IMR-90 (cell line): ENCODE measurements at regions not wholly inside any gene's neighbourhood (a gene's known extent, or its start where the extent isn't known, plus 50 kb on each side); places are given as distances from the start of the nearest gene placed in this dataset.

Experiments used
- ATAC-seq: fragments of 200-7000 bp; cut with Tn5 transposase; 2 replicates; pipeline ENCODE4 v1.9.1; 2020; ENCODE audit warnings: low read depth, mild to moderate bottlenecking, moderate library complexity
- BruUV-seq: library from RNA; stranded (reverse); fragments of 400-500 nt; replicated peaks from 2 replicates; lab custom pipeline; 2021; lab: Mats Ljungman, UMichigan
- CTCF ChIA-PET: fragments of 300-600 bp; formaldehyde crosslinking; extraction: SDS; loops from one replicate; lab custom pipeline; 2021; ENCODE audit warnings: antibody characterized with exemption; lab: Yijun Ruan, JAX
- POLR2A ChIA-PET: fragments of 300-600 bp; sonication (Branson Sonifier 250); formaldehyde crosslinking; loops from one replicate; lab custom pipeline; 2022; ENCODE audit warnings: antibody characterized with exemption; ENCODE audit not compliant: unreplicated experiment; lab: Charles Lee
- DNase-seq: peaks from one replicate; pipeline ENCODE4 v3.0.0; 2013
- H2AFZ ChIP-seq: replicated peaks from 2 replicates; pipeline ENCODE3; 2013; ENCODE audit warnings: low read length, mild to moderate bottlenecking; ENCODE audit not compliant: poor library complexity
- H2AK5ac ChIP-seq: 2 replicates; pipeline ENCODE4 v1.6.1; 2013; ENCODE audit warnings: low read depth, low read length, inconsistent platforms
- H2AK9ac ChIP-seq: replicated peaks from 2 replicates; pipeline ENCODE3; 2013; ENCODE audit warnings: mild to moderate bottlenecking, low read depth, low read length, moderate library complexity; ENCODE audit not compliant: poor library complexity
- H2BK120ac ChIP-seq: 2 replicates; pipeline ENCODE4 v1.6.1; 2013; ENCODE audit warnings: low read depth, low read length, inconsistent platforms
- H2BK15ac ChIP-seq: 3 replicates; pipeline ENCODE4 v1.6.1; 2013; ENCODE audit warnings: low read depth, low read length, inconsistent platforms
- H2BK20ac ChIP-seq: 2 replicates; pipeline ENCODE4 v1.6.1; 2013; ENCODE audit warnings: low read depth, mild to moderate bottlenecking, inconsistent platforms, low read length, moderate library complexity
- H2BK5ac ChIP-seq: 2 replicates; pipeline ENCODE4 v1.6.1; 2013; ENCODE audit warnings: mild to moderate bottlenecking, low read depth, low read length, inconsistent platforms; ENCODE audit not compliant: poor library complexity, severe bottlenecking
- H3K14ac ChIP-seq: replicated peaks from 2 replicates; pipeline ENCODE4 v1.6.1; 2013; ENCODE audit warnings: low read depth, low read length, inconsistent platforms
- H3K18ac ChIP-seq: 2 replicates; pipeline ENCODE4 v1.6.1; 2013; ENCODE audit warnings: low read depth, low read length, control low read depth
- H3K23ac ChIP-seq: 2 replicates; pipeline ENCODE4 v1.6.1; 2013; ENCODE audit warnings: low read depth, low read length, inconsistent platforms
- H3K27ac ChIP-seq: 2 replicates; pipeline ENCODE4 v1.5.1; 2013; ENCODE audit warnings: mild to moderate bottlenecking, control low read depth, low read length; ENCODE audit not compliant: insufficient read depth
- H3K27me3 ChIP-seq: 2 replicates; pipeline ENCODE4 v1.6.1; 2013; ENCODE audit warnings: low read length; ENCODE audit not compliant: control insufficient read depth, insufficient read depth
- H3K36me3 ChIP-seq: 2 replicates; pipeline ENCODE4 v1.6.1; 2013; ENCODE audit warnings: low read length, mixed read lengths; ENCODE audit not compliant: control insufficient read depth, insufficient read depth
- H3K4ac ChIP-seq: 2 replicates; pipeline ENCODE4 v1.6.1; 2013; ENCODE audit warnings: low read depth, low read length, inconsistent platforms
- H3K4me1 ChIP-seq: 2 replicates; pipeline ENCODE4 v1.6.1; 2013; ENCODE audit warnings: low read length, mixed read lengths; ENCODE audit not compliant: control insufficient read depth, insufficient read depth
- H3K4me2 ChIP-seq: 2 replicates; pipeline ENCODE4 v1.6.1; 2013; ENCODE audit warnings: low read depth, mild to moderate bottlenecking, control low read depth, low read length, moderate library complexity
- H3K4me3 ChIP-seq: 2 replicates; pipeline ENCODE4 v1.5.1; 2013; ENCODE audit warnings: low read depth, mild to moderate bottlenecking, control low read depth, low read length, moderate library complexity; ENCODE audit not compliant: insufficient read depth
- H3K56ac ChIP-seq: 2 replicates; pipeline ENCODE4 v1.6.1; 2013; ENCODE audit warnings: low read length, inconsistent platforms; ENCODE audit not compliant: insufficient read depth; ENCODE audit errors: extremely low read depth
- H3K79me1 ChIP-seq, 2 experiments: 2 replicates each; pipeline ENCODE4 v1.6.1; 2013; ENCODE audit warnings: low read length in 2 of 2, inconsistent platforms in 1 of 2, low read depth in 1 of 2
- H3K9ac ChIP-seq: 2 replicates; pipeline ENCODE4 v1.6.1; 2013; ENCODE audit warnings: low read depth, low read length, control low read depth
- H3K9me1 ChIP-seq: 2 replicates; pipeline ENCODE4 v1.6.1; 2013; ENCODE audit warnings: low read length, inconsistent platforms; ENCODE audit not compliant: insufficient read depth
- H3K9me3 ChIP-seq: 2 replicates; pipeline ENCODE4 v1.6.1; 2013; ENCODE audit warnings: low read length; ENCODE audit not compliant: control insufficient read depth, insufficient read depth
- H4K20me1 ChIP-seq: 2 replicates; pipeline ENCODE4 v1.6.1; 2013; ENCODE audit warnings: low read length, inconsistent platforms; ENCODE audit not compliant: insufficient read depth
- H4K5ac ChIP-seq: 2 replicates; pipeline ENCODE4 v1.6.1; 2013; ENCODE audit warnings: mild to moderate bottlenecking, low read depth, low read length, control low read depth
- H4K8ac ChIP-seq, 2 experiments: 2 replicates each; pipeline ENCODE4 v1.6.1; 2013; ENCODE audit warnings: low read depth in 2 of 2, low read length in 2 of 2, control low read depth in 1 of 2, inconsistent platforms in 1 of 2
- H4K91ac ChIP-seq: 2 replicates; pipeline ENCODE4 v1.6.1; 2013; ENCODE audit warnings: low read depth, low read length, inconsistent platforms; ENCODE audit not compliant: insufficient read depth
- BHLHE40 ChIP-seq: fragments of 150-350 bp; IDR thresholded peaks from 2 replicates; pipeline ENCODE4 v1.6.1; 2016; ENCODE audit warnings: mild to moderate bottlenecking, low read depth, low read length
- CEBPB ChIP-seq: IDR thresholded peaks from 2 replicates; pipeline ENCODE4 v1.6.1; 2012; ENCODE audit warnings: low read depth, low read length, improper control_type of control experiment
- CHD1 ChIP-seq: IDR thresholded peaks from 2 replicates; pipeline ENCODE4 v1.6.1; 2012; ENCODE audit warnings: low read depth, low read length, improper control_type of control experiment
- FOS ChIP-seq: fragments of 150-350 bp; IDR thresholded peaks from 2 replicates; pipeline ENCODE4 v1.6.1; 2016; ENCODE audit warnings: low read depth, low read length
- MAFK ChIP-seq: IDR thresholded peaks from 2 replicates; pipeline ENCODE4 v1.6.1; 2012; ENCODE audit warnings: low read depth, low read length, improper control_type of control experiment
- MAZ ChIP-seq: IDR thresholded peaks from 2 replicates; pipeline ENCODE4 v1.6.1; 2012; ENCODE audit warnings: low read depth, mild to moderate bottlenecking, low read length, improper control_type of control experiment, moderate library complexity, borderline replicate concordance
- MXI1 ChIP-seq: IDR thresholded peaks from 2 replicates; pipeline ENCODE4 v1.6.1; 2012; ENCODE audit warnings: low read depth, mild to moderate bottlenecking, low read length, moderate library complexity, borderline replicate concordance
- NFE2L2 ChIP-seq: fragments of 150-350 bp; IDR thresholded peaks from 2 replicates; pipeline ENCODE4 v1.6.1; 2016; ENCODE audit warnings: low read depth, mild to moderate bottlenecking, low read length
- RCOR1 ChIP-seq: IDR thresholded peaks from 2 replicates; pipeline ENCODE4 v1.6.1; 2012; ENCODE audit warnings: mild to moderate bottlenecking, low read length, improper control_type of control experiment; ENCODE audit not compliant: insufficient replicate concordance
- RFX5 ChIP-seq: IDR thresholded peaks from 2 replicates; pipeline ENCODE4 v1.8.0; 2012; ENCODE audit warnings: low read depth, mild to moderate bottlenecking, low read length, moderate library complexity
- WGBS, 2 experiments: methylation state at CpG; one replicate each; pipeline versions ENCODE4 v1.1.5 to v1.1.7; 2013; ENCODE audit warnings: missing lambda C conversion rate in 2 of 2; ENCODE audit not compliant: insufficient read length in 1 of 2; ENCODE audit errors: extremely low coverage in 2 of 2; 5-methylcytosine and 5-hydroxymethylcytosine counted together
- dilution Hi-C: fragments of 300-500 bp; cut with HindIII; formaldehyde crosslinking; loops from one replicate; pipeline ENCODE4 v1.14.3; 2018; ENCODE audit warnings: low sequenced_read_pairs; ENCODE audit not compliant: unreplicated experiment
- in situ Hi-C: fragments of 300-500 bp; cut with MboI; formaldehyde crosslinking; loops from 3 replicates; pipeline ENCODE4 v1.14.3; 2019; ENCODE audit warnings: low sequenced_read_pairs, inconsistent platforms, mixed read lengths
- intact Hi-C: fragments of 100-400 bp; cut with micrococcal nuclease; formaldehyde crosslinking; loops from 2 replicates; pipeline ENCODE4 v1.10.0; 2022
- TF ChIP-seq, protein P1 (sequence below): fragments of 150-350 bp; IDR thresholded peaks from 2 replicates; pipeline ENCODE4 v1.6.1; 2017; ENCODE audit warnings: mild to moderate bottlenecking, antibody characterized with exemption, low read length, low read depth
- TF ChIP-seq, protein P2 (sequence below): conservative IDR thresholded peaks from 2 replicates; pipeline ENCODE4 v1.5.1; 2012; ENCODE audit warnings: mild to moderate bottlenecking, low read depth, low read length, improper control_type of control experiment

DNA sequence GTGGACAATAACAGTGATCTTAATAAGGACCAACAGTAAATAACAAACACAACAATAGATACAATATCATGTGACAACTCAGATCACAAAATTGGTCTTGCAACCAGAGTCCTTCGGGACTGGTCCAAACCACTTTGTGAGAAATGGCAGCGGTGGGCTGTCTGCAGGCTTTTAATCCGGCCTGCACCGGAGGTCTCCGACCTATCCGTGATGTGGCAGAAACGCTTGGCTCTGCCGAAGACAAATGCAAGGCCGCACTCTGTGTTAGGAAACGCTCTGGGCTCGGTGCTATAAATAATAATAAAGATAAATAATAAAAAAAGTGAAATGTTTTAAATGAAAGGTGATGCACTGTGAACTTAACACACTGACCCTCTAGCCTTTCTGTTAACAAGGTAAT, 810.6 kb upstream of the NR2F2 start:
- no peak for ATAC-seq
- Histone ChIP-seq H2BK20ac (no peak overlapping the region), H3K4ac (no peak overlapping the region), H3K36me3 (no peaks in the 10 kb centered on the region), H3K56ac (no peak overlapping the region), H3K9me1 (no peaks in the 10 kb centered on the region), H4K8ac (no peak overlapping the region), H3K4me2 (no peak overlapping the region), H2BK5ac (no peak overlapping the region), H4K20me1 (no peaks in the 10 kb centered on the region), H3K9me3 (no peaks in the 10 kb centered on the region), H3K23ac (no peak overlapping the region), H4K5ac (no peak overlapping the region), H2AK9ac (no peak overlapping the region), H3K14ac (no peak overlapping the region), H3K27me3 (no peaks in the 10 kb centered on the region), H3K4me3 (no peak overlapping the region), H3K27ac (no peak overlapping the region), H2BK15ac (no peak overlapping the region), H3K9ac (no peak overlapping the region), H3K4me1 (no peaks in the 10 kb centered on the region), H2AFZ (no peak overlapping the region), H2BK120ac (no peak overlapping the region), H3K79me1 (no peaks in the 10 kb centered on the region), H2AK5ac (no peak overlapping the region), H3K18ac (no peak overlapping the region), H4K91ac (no peak overlapping the region)
- no peak for DNase-seq
- intact Hi-C loops: no loop called here
- no TSS peak for BruUV-seq
- ChIA-PET POLR2A (no interaction called here), CTCF (no interaction called here)
- dilution Hi-C loops: no loop called here
- 100% methylated on average over 4 of the region's 11 CpGs; no CpG with 5 or more reads in 1 of the 2 experiments for WGBS, 2 experiments
- in situ Hi-C loops: no loop called here
- no peak for TF ChIP-seq FOS
- no peak for TF ChIP-seq NFE2L2
- TF ChIP-seq RFX5: no peak
- TF ChIP-seq MAFK: no peak
- TF ChIP-seq, protein P1, sequence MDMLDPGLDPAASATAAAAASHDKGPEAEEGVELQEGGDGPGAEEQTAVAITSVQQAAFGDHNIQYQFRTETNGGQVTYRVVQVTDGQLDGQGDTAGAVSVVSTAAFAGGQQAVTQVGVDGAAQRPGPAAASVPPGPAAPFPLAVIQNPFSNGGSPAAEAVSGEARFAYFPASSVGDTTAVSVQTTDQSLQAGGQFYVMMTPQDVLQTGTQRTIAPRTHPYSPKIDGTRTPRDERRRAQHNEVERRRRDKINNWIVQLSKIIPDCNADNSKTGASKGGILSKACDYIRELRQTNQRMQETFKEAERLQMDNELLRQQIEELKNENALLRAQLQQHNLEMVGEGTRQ: no peak
- TF ChIP-seq BHLHE40: no peak
- no peak for TF ChIP-seq CEBPB
- TF ChIP-seq MAZ: no peak
- TF ChIP-seq RCOR1: no peak
- TF ChIP-seq, protein P2, sequence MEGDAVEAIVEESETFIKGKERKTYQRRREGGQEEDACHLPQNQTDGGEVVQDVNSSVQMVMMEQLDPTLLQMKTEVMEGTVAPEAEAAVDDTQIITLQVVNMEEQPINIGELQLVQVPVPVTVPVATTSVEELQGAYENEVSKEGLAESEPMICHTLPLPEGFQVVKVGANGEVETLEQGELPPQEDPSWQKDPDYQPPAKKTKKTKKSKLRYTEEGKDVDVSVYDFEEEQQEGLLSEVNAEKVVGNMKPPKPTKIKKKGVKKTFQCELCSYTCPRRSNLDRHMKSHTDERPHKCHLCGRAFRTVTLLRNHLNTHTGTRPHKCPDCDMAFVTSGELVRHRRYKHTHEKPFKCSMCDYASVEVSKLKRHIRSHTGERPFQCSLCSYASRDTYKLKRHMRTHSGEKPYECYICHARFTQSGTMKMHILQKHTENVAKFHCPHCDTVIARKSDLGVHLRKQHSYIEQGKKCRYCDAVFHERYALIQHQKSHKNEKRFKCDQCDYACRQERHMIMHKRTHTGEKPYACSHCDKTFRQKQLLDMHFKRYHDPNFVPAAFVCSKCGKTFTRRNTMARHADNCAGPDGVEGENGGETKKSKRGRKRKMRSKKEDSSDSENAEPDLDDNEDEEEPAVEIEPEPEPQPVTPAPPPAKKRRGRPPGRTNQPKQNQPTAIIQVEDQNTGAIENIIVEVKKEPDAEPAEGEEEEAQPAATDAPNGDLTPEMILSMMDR: no peak
- TF ChIP-seq MXI1: no peak
- TF ChIP-seq CHD1: no peak
